KMS-11 (cell line): ENCODE measurements at regions not wholly inside any gene's neighbourhood (a gene's known extent, or its start where the extent isn't known, plus 50 kb on each side); places are given as distances from the start of the nearest gene placed in this dataset.

Experiments used
- H2AFZ ChIP-seq: fragments of 200-600 bp; sonication (generic); 2 replicates; pipeline ENCODE4 v1.6.1; 2016; ENCODE audit warnings: antibody characterized with exemption, mixed run types, low read depth
- H3K27ac ChIP-seq: fragments of 200-600 bp; sonication (generic); 2 replicates; pipeline ENCODE4 v1.6.1; 2016; ENCODE audit warnings: mild to moderate bottlenecking, mixed run types
- H3K27me3 ChIP-seq: fragments of 200-600 bp; sonication (generic); 2 replicates; pipeline ENCODE4 v1.6.1; 2017; ENCODE audit warnings: mild to moderate bottlenecking, low read depth, mixed run types, moderate library complexity; ENCODE audit not compliant: insufficient read depth
- H3K36me3 ChIP-seq: fragments of 200-600 bp; sonication (generic); 2 replicates; pipeline ENCODE4 v1.6.1; 2017; ENCODE audit warnings: mild to moderate bottlenecking, mixed run types; ENCODE audit not compliant: insufficient read depth
- H3K4me1 ChIP-seq: fragments of 200-600 bp; sonication (generic); 2 replicates; pipeline ENCODE4 v1.6.1; 2016; ENCODE audit warnings: mild to moderate bottlenecking, low read depth, mixed run types; ENCODE audit not compliant: poor library complexity, severe bottlenecking
- H3K4me2 ChIP-seq: fragments of 200-600 bp; sonication (generic); 2 replicates; pipeline ENCODE4 v1.7.0; 2016; ENCODE audit warnings: mild to moderate bottlenecking, mixed run types
- H3K4me3 ChIP-seq: fragments of 200-600 bp; sonication (generic); IDR thresholded peaks from 2 replicates; pipeline ENCODE4 v1.6.1; 2017; ENCODE audit warnings: low read depth, low read length, mixed read lengths; ENCODE audit not compliant: insufficient read depth
- H3K79me2 ChIP-seq: fragments of 200-600 bp; sonication (generic); 2 replicates; pipeline ENCODE4 v1.6.1; 2016; ENCODE audit warnings: low read depth, mixed run types; ENCODE audit not compliant: insufficient read depth
- H3K9ac ChIP-seq: fragments of 200-600 bp; sonication (generic); 2 replicates; pipeline ENCODE4 v1.6.1; 2016; ENCODE audit warnings: mild to moderate bottlenecking, mixed run types
- H4K20me1 ChIP-seq: fragments of 200-600 bp; sonication (generic); 2 replicates; pipeline ENCODE4 v1.6.1; 2016; ENCODE audit warnings: mild to moderate bottlenecking, mixed run types; ENCODE audit not compliant: insufficient read depth
- TF ChIP-seq, protein P1 (sequence below): fragments of 200-600 bp; sonication (generic); conservative IDR thresholded peaks from 2 replicates; pipeline ENCODE4 v1.6.1; 2017; ENCODE audit warnings: low read depth, mild to moderate bottlenecking, antibody characterized with exemption, low read length, moderate library complexity, mixed read lengths

- Histone ChIP-seq H3K4me2 (no peak overlapping the region), H3K27me3 (no peaks in the 10 kb centered on the region), H4K20me1 (no peaks in the 10 kb centered on the region), H2AFZ (no peak overlapping the region), H3K9ac (no peak overlapping the region), H3K79me2 (no peaks in the 10 kb centered on the region), H3K36me3 (no peaks in the 10 kb centered on the region), H3K4me1 (no peaks in the 10 kb centered on the region), H3K27ac (no peak overlapping the region), H3K4me3 (no peak overlapping the region)
- TF ChIP-seq, protein P1, sequence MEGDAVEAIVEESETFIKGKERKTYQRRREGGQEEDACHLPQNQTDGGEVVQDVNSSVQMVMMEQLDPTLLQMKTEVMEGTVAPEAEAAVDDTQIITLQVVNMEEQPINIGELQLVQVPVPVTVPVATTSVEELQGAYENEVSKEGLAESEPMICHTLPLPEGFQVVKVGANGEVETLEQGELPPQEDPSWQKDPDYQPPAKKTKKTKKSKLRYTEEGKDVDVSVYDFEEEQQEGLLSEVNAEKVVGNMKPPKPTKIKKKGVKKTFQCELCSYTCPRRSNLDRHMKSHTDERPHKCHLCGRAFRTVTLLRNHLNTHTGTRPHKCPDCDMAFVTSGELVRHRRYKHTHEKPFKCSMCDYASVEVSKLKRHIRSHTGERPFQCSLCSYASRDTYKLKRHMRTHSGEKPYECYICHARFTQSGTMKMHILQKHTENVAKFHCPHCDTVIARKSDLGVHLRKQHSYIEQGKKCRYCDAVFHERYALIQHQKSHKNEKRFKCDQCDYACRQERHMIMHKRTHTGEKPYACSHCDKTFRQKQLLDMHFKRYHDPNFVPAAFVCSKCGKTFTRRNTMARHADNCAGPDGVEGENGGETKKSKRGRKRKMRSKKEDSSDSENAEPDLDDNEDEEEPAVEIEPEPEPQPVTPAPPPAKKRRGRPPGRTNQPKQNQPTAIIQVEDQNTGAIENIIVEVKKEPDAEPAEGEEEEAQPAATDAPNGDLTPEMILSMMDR, result no peak
Measured at GRCh38 chr18:71832946-71833617, 711.1 kb downstream of the CBLN2 start.

DNA sequence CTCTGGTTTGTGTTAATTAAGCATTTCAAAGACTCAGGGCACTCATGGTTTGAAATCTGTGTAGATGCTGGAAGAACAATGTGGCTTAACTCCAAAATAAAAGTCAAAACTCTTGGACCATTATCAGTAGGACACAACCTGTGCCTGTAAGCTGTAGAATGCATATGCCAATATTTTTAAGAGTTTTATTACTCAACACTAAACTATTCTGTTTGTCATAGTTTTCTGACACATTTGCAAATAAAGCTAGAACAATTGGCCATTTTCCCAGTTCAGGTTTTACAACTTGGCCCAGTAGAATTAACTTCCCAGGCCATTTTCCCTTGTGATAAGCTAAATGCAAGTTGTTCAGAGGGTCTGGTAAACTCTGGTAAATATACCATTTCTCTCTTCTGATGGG is 713.1 kb downstream of the CBLN2 start:
- Histone ChIP-seq H2AFZ (no peak overlapping the region), H3K9ac (no peak overlapping the region), H3K27me3 (no peaks in the 10 kb centered on the region), H3K4me1 (no peaks in the 10 kb centered on the region), H3K36me3 (no peaks in the 10 kb centered on the region), H3K27ac (no peak overlapping the region), H3K79me2 (no peaks in the 10 kb centered on the region), H4K20me1 (no peaks in the 10 kb centered on the region), H3K4me2 (no peak overlapping the region), H3K4me3 (no peak overlapping the region)
- TF ChIP-seq, protein P1, result no peak

GRCh38 chr18:71827301-71827700 is 716.8 kb downstream of the CBLN2 start:
- H3K4me3 ChIP-seq, result no peak overlapping the region
- H3K4me1 ChIP-seq, result no peaks in the 10 kb centered on the region
- no peak overlapping the region for H2AFZ ChIP-seq
- H3K27ac ChIP-seq, result no peak overlapping the region
- H3K27me3 ChIP-seq, result no peaks in the 10 kb centered on the region
- H4K20me1 ChIP-seq, result no peaks in the 10 kb centered on the region
- H3K4me2 ChIP-seq, result no peak overlapping the region
- no peaks in the 10 kb centered on the region for H3K36me3 ChIP-seq
- TF ChIP-seq, protein P1, result no peak
- no peak overlapping the region for H3K9ac ChIP-seq
- no peaks in the 10 kb centered on the region for H3K79me2 ChIP-seq

GRCh38 chr18:71815305-71815704 is 728.8 kb downstream of the CBLN2 start:
- Histone ChIP-seq H3K4me3 (no peak overlapping the region), H3K9ac (no peak overlapping the region), H3K4me2 (no peak overlapping the region), H3K79me2 (no peaks in the 10 kb centered on the region), H2AFZ (no peak overlapping the region), H4K20me1 (no peaks in the 10 kb centered on the region), H3K27me3 (no peaks in the 10 kb centered on the region), H3K4me1 (no peaks in the 10 kb centered on the region), H3K27ac (no peak overlapping the region), H3K36me3 (no peaks in the 10 kb centered on the region)
- TF ChIP-seq, protein P1, result no peak
